Left lung (tissue), 4 donors: ENCODE measurements at regions not wholly inside any gene's neighbourhood (a gene's known extent, or its start where the extent isn't known, plus 50 kb on each side); places are given as distances from the start of the nearest gene placed in this dataset.
"Not testable (repeated sequence)": the region's sequence is repeated elsewhere in the genome, so short reads cannot be mapped to it uniquely, and the experiment has no call there.

Source experiments
- ATAC-seq: fragments of 200-7000 bp; cut with Tn5 transposase; one replicate; pipeline ENCODE4 v1.9.1; 2020; ENCODE audit warnings: moderate library complexity
- DNase-seq, 4 donors: peaks; one replicate each; pipeline ENCODE4 v3.0.0-alpha.2; 2013 to 2020
- H3K27ac ChIP-seq, 2 donors: fragments of 200-600 bp; sonication (generic) in 1 of 2; one replicate each; pipeline versions ENCODE4 v1.5.0 to v1.8.0; 2020 to 2021
- H3K27me3 ChIP-seq, 2 donors: fragments of 200-600 bp; sonication (generic) in 1 of 2; one replicate each; pipeline versions ENCODE4 v1.5.0 to v1.8.0; 2020 to 2021
- H3K36me3 ChIP-seq, 2 donors: fragments of 200-600 bp; sonication (generic) in 1 of 2; one replicate each; pipeline versions ENCODE4 v1.5.0 to v1.8.0; 2020 to 2021
- H3K4me1 ChIP-seq, 2 donors: fragments of 200-600 bp; one replicate each; pipeline ENCODE4 v1.8.0; 2021
- H3K4me3 ChIP-seq, 2 donors: fragments of 200-600 bp; sonication (generic) in 1 of 2; one replicate each; pipeline versions ENCODE4 v1.5.0 to v1.8.0; 2020 to 2021; ENCODE audit warnings: mild to moderate bottlenecking in 1 of 2
- H3K9me3 ChIP-seq, 2 donors: fragments of 200-600 bp; sonication (generic) in 1 of 2; one replicate each; pipeline versions ENCODE4 v1.5.0 to v1.8.0; 2020 to 2021
- CTCF ChIP-seq, 2 donors: fragments of 200-600 bp; sonication (generic) in 1 of 2; IDR thresholded peaks; one replicate each; pipeline versions ENCODE4 v1.5.0 to v1.8.0; 2021; ENCODE audit warnings: antibody characterized with exemption in 2 of 2
- intact Hi-C, 2 donors: fragments of 100-400 bp; cut with DNase I; formaldehyde crosslinking; loops; one replicate each; pipeline versions ENCODE4 v1.11.2 to v1.14.2; 2022
- donor health status: DM: no; HTN: yes; CAD: no.
- donor health status: DM: no; HTN: no; CAD: no.

GRCh38 chr16:60636117-60636516 is 1400.1 kb downstream of the CDH8 start:
- no peaks in the 10 kb centered on the region for H3K27me3 ChIP-seq
- H3K27ac ChIP-seq, result no peak overlapping the region
- no peak for TF ChIP-seq CTCF (IDR thresholded peaks at IDR 0.05)
- DNase-seq, result no peak
- no peak overlapping the region for H3K4me3 ChIP-seq
- peaks cover 0 to 18% of the 10 kb centered on the region in 2 donors for H3K9me3 ChIP-seq
- intact Hi-C loops, result no loop called here
- H3K4me1 ChIP-seq, result no peaks in the 10 kb centered on the region
- no peak for ATAC-seq
- no peaks in the 10 kb centered on the region for H3K36me3 ChIP-seq

GRCh38 chr16:60635548-60635947 is 1400.7 kb downstream of the CDH8 start:
- intact Hi-C loops, result no loop called here
- no peak for ATAC-seq
- no peak for TF ChIP-seq CTCF (IDR thresholded peaks at IDR 0.05)

GRCh38 chr16:60611844-60612243 is 1424.4 kb downstream of the CDH8 start:
- no peaks in the 10 kb centered on the region for H3K27me3 ChIP-seq
- H3K9me3 ChIP-seq, result no peaks in the 10 kb centered on the region
- TF ChIP-seq CTCF (IDR thresholded peaks at IDR 0.05), result no peak
- no peaks in the 10 kb centered on the region for H3K4me1 ChIP-seq
- no peak overlapping the region for H3K27ac ChIP-seq
- ATAC-seq (no peak), DNase-seq (no peak)
- intact Hi-C loops, result no loop called here
- H3K36me3 ChIP-seq, result no peaks in the 10 kb centered on the region
- no peak overlapping the region for H3K4me3 ChIP-seq

More at GRCh38 chr16:60635548-60635947, 1400.7 kb downstream of the CDH8 start:
- DNase-seq, result no peak
- Histone ChIP-seq H3K4me3 (no peak overlapping the region), H3K27me3 (no peaks in the 10 kb centered on the region), H3K36me3 (no peaks in the 10 kb centered on the region), H3K9me3 (peaks cover 0 to 22% of the 10 kb centered on the region in 2 donors), H3K4me1 (no peaks in the 10 kb centered on the region), H3K27ac (no peak overlapping the region)

- Histone ChIP-seq H3K4me1 (no peaks in the 10 kb centered on the region), H3K27me3 (no peaks in the 10 kb centered on the region), H3K36me3 (no peaks in the 10 kb centered on the region), H3K27ac (no peak overlapping the region), H3K9me3 (no peaks in the 10 kb centered on the region), H3K4me3 (no peak overlapping the region)
- intact Hi-C loops, result no loop called here
- no peak for DNase-seq
- ATAC-seq, result no peak
- no peak for TF ChIP-seq CTCF (IDR thresholded peaks at IDR 0.05)
Observed at GRCh38 chr16:60608971-60609370, 1427.3 kb downstream of the CDH8 start.

- DNase-seq, H3K27ac ChIP-seq, H3K4me3 ChIP-seq, ATAC-seq, H3K36me3 ChIP-seq, intact Hi-C loops, H3K27me3 ChIP-seq, H3K9me3 ChIP-seq, H3K4me1 ChIP-seq: not testable (repeated sequence)
Observed at GRCh38 chr16:60605652-60606051, 1430.6 kb downstream of the CDH8 start.

- TF ChIP-seq CTCF (IDR thresholded peaks at IDR 0.05), result no peak
- intact Hi-C loops, result no loop called here
- Histone ChIP-seq H3K9me3 (no peaks in the 10 kb centered on the region), H3K27me3 (no peaks in the 10 kb centered on the region), H3K4me1 (no peaks in the 10 kb centered on the region), H3K36me3 (no peaks in the 10 kb centered on the region), H3K27ac (no peak overlapping the region), H3K4me3 (no peak overlapping the region)
- no peak for ATAC-seq
- DNase-seq, result no peak
Observed at GRCh38 chr16:60605176-60605575, 1431.1 kb downstream of the CDH8 start.
